22Rv1 (cell line): ENCODE measurements at regions not wholly inside any gene's neighbourhood (a gene's known extent, or its start where the extent isn't known, plus 50 kb on each side); places are given as distances from the start of the nearest gene placed in this dataset.

Experiments used
- CTCF ChIP-seq: fragments of 450-650 bp; IDR thresholded peaks from 2 replicates; pipeline ENCODE4 v1.5.1; 2017; ENCODE audit warnings: mild to moderate bottlenecking
- ZFX ChIP-seq: fragments of 450-650 bp; IDR thresholded peaks from 2 replicates; pipeline ENCODE4 v1.6.1; 2017; ENCODE audit warnings: antibody characterized with exemption, borderline replicate concordance

GRCh38 chr1:230503726-230504125, 77.6 kb upstream of the PGBD5 start:
- no peak for TF ChIP-seq CTCF
- TF ChIP-seq ZFX, result no peak
